ENCODE measurements at regions not wholly inside any gene's neighbourhood (a gene's known extent, or its start where the extent isn't known, plus 50 kb on each side); places are given as distances from the start of the nearest gene placed in this dataset.

DNA sequence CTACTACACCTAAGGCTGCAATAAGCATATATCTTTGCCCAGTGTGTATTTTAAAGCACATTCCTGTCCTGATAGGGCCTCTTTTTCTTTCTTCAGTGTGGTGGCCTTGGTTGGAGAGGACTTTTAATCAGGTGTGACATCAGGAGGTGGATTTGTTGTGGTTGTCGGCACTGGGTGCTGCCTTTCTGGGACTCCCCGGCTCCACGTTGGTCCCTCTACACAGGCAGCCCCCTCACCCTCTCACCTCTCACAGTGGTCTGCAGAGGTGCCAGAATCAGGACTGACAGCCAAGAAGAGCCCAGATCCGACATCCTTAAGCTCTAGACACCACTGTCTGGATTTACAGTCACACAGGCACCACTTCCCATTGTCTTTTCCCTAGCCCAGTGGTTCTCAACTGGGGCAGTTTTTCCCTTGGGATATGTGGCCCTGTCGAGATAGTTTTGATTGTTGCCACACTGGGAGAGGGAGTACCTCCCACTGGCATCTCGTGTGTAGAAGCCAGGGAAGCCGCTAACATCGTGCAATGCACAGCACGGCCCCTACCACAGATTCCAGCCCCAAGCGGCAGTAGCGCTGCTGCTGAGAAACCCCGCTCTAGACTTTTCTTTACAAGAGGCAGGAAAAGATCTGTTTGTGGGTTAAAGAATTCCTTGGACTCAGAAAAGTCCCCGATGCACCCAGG, 314.1 kb downstream of the QKI start:
- H3K79me2 ChIP-seq (ENCODE audit: insufficient read depth, low read length): no peaks in the 10 kb centered on the region
- H2BK120ac ChIP-seq (ENCODE audit: low read depth, low read length, poor library complexity, severe bottlenecking): no peak overlapping the region
- no peaks in the 10 kb centered on the region for H3K27me3 Mint-ChIP-seq (ENCODE audit: low read depth)

More for the DNA sequence above, 314.1 kb downstream of the QKI start:
- Mint-ChIP-seq H3K9me3 (no peaks in the 10 kb centered on the region), H3K4me1 (0 out of 4 replicates have a peak, but pooled peaks cover 0 to 7% of the 10 kb centered on the region in 2 experiments), H3K36me3 (ENCODE audit: insufficient read depth in 1 of 3, low read depth in 3 of 3) (no peaks in the 10 kb centered on the region), H3K27ac (no peak overlapping the region), H3K4me3 (no peak overlapping the region)
- Histone ChIP-seq H3K4me1 (ENCODE audit: insufficient read depth, low read length) (no peaks in the 10 kb centered on the region), H3K23ac (ENCODE audit: insufficient read length, low read depth, low read length) (no peak overlapping the region), H4K91ac (ENCODE audit: insufficient read length, low read depth, low read length) (no peak overlapping the region), H3K23me2 (ENCODE audit: insufficient read length, low read depth, low read length, poor library complexity, severe bottlenecking) (no peaks in the 10 kb centered on the region), H3K56ac (ENCODE audit: insufficient read length, low read depth, low read length) (no peak overlapping the region), H3K79me1 (ENCODE audit: insufficient read depth, low read depth, low read length, poor library complexity, severe bottlenecking) (no peaks in the 10 kb centered on the region), H3K27me3 (ENCODE audit: insufficient read depth, low read length) (no peaks in the 10 kb centered on the region), H3K4ac (ENCODE audit: low read depth, low read length) (no peak overlapping the region), H4K20me1 (ENCODE audit: control insufficient read depth, insufficient read depth, insufficient read length) (no peaks in the 10 kb centered on the region), H3K18ac (ENCODE audit: insufficient read length, low read depth, low read length) (no peak overlapping the region), H3K9me3 (ENCODE audit: control insufficient read depth, low read depth, low read length) (no peaks in the 10 kb centered on the region), H2BK15ac (ENCODE audit: low read depth, low read length) (no peak overlapping the region), H2BK12ac (ENCODE audit: insufficient read length, low read depth, low read length) (no peak overlapping the region), H3K14ac (ENCODE audit: insufficient read depth, low read length) (no peak overlapping the region), H3K9ac (ENCODE audit: extremely low read depth, insufficient read length, low read length) (no peak overlapping the region), H3T11ph (ENCODE audit: low read length) (no peak overlapping the region), H2AK5ac (ENCODE audit: insufficient read length, low read length) (no peak overlapping the region), H3K4me2 (ENCODE audit: insufficient read depth, insufficient read length, low read length) (no peak overlapping the region), H2BK5ac (ENCODE audit: insufficient read length, low read length) (no peak overlapping the region), H4K5ac (ENCODE audit: insufficient read length, low read depth, low read length) (no peak overlapping the region), H3K27ac (ENCODE audit: insufficient read length, low read depth, low read length) (no peak overlapping the region), H2AFZ (ENCODE audit: low read length) (no peak overlapping the region), H4K8ac (replicated peaks; ENCODE audit: insufficient read length, low read depth, low read length) (peak overlapping the region; percentile 29), H2BK20ac (ENCODE audit: low read depth, low read length, poor library complexity, severe bottlenecking) (no peak overlapping the region)
- TF ChIP-seq, protein P1, sequence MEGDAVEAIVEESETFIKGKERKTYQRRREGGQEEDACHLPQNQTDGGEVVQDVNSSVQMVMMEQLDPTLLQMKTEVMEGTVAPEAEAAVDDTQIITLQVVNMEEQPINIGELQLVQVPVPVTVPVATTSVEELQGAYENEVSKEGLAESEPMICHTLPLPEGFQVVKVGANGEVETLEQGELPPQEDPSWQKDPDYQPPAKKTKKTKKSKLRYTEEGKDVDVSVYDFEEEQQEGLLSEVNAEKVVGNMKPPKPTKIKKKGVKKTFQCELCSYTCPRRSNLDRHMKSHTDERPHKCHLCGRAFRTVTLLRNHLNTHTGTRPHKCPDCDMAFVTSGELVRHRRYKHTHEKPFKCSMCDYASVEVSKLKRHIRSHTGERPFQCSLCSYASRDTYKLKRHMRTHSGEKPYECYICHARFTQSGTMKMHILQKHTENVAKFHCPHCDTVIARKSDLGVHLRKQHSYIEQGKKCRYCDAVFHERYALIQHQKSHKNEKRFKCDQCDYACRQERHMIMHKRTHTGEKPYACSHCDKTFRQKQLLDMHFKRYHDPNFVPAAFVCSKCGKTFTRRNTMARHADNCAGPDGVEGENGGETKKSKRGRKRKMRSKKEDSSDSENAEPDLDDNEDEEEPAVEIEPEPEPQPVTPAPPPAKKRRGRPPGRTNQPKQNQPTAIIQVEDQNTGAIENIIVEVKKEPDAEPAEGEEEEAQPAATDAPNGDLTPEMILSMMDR (conservative IDR thresholded peaks at IDR 0.05): no peak
- DNase-seq: no peak
- WGBS (ENCODE audit: extremely low coverage, insufficient read length, low lambda C conversion rate): no CpG with 5 or more reads among the region's 13 CpGs

All from H9 (cell line).